SU-DHL-6 (cell line): ENCODE measurements at regions not wholly inside any gene's neighbourhood (a gene's known extent, or its start where the extent isn't known, plus 50 kb on each side); places are given as distances from the start of the nearest gene placed in this dataset.

Experiments
- H2AFZ ChIP-seq: fragments of 200-600 bp; sonication (generic); 2 replicates; pipeline ENCODE4 v1.6.1; 2014; ENCODE audit warnings: low read depth, mild to moderate bottlenecking, moderate library complexity, mixed read lengths, antibody characterized with exemption, low read length; ENCODE audit not compliant: severe bottlenecking
- H3F3A ChIP-seq: fragments of 200-600 bp; shearing (Covaris generic); 2 replicates; pipeline ENCODE4 v1.6.0; 2016; ENCODE audit warnings: antibody characterized with exemption, mild to moderate bottlenecking; ENCODE audit not compliant: insufficient read depth
- H3K27ac ChIP-seq: fragments of 200-600 bp; sonication (generic); 2 replicates; pipeline ENCODE4 v1.5.1; 2016; ENCODE audit warnings: low read depth, mild to moderate bottlenecking, low read length, moderate library complexity, mixed read lengths
- H3K27me3 ChIP-seq: fragments of 200-600 bp; sonication (generic), shearing (Covaris generic); 2 replicates; pipeline ENCODE4 v1.6.0; 2014; ENCODE audit warnings: mild to moderate bottlenecking, low read length
- H3K36me3 ChIP-seq: fragments of 200-600 bp; sonication (generic); 2 replicates; pipeline ENCODE4 v1.6.1; 2014; ENCODE audit warnings: mild to moderate bottlenecking, low read length, mixed read lengths
- H3K4me2 ChIP-seq: fragments of 300-600, 200-600 bp; shearing (Covaris generic), sonication (generic); 2 replicates; pipeline ENCODE4 v1.6.0; 2014; ENCODE audit warnings: low read length, low read depth, mild to moderate bottlenecking; ENCODE audit not compliant: poor library complexity, severe bottlenecking
- H3K4me3 ChIP-seq: fragments of 200-600 bp; sonication (generic); 2 replicates; pipeline ENCODE4 v1.5.1; 2014; ENCODE audit warnings: antibody characterized with exemption, low read length, mild to moderate bottlenecking, mixed read lengths; ENCODE audit not compliant: insufficient read depth, poor library complexity, severe bottlenecking
- H3K79me2 ChIP-seq: fragments of 200-600 bp; sonication (generic); 2 replicates; pipeline ENCODE4 v1.6.1; 2014; ENCODE audit warnings: mild to moderate bottlenecking, low read length, moderate library complexity; ENCODE audit not compliant: insufficient read depth
- H3K9ac ChIP-seq: fragments of 200-600 bp; sonication (generic); 2 replicates; pipeline ENCODE4 v1.7.0; 2014; ENCODE audit warnings: mild to moderate bottlenecking, low read length
- H3K9me2 ChIP-seq: fragments of 200-600 bp; sonication (generic); replicated peaks from 2 replicates; pipeline ENCODE4 v1.6.1; 2014; ENCODE audit warnings: low read length; ENCODE audit not compliant: insufficient read depth
- H3K9me3 ChIP-seq: fragments of 200-600 bp; sonication (generic); 2 replicates; pipeline ENCODE4 v1.6.1; 2014; ENCODE audit warnings: low read length, mixed read lengths; ENCODE audit not compliant: insufficient read depth
- H4K20me1 ChIP-seq: fragments of 200-600 bp; sonication (generic); 2 replicates; pipeline ENCODE4 v1.6.1; 2014; ENCODE audit warnings: low read depth, mild to moderate bottlenecking, antibody characterized with exemption, low read length, moderate library complexity, mixed read lengths
- CTCF ChIP-seq: fragments of 200-600 bp; sonication (generic); IDR thresholded peaks from one replicate; pipeline ENCODE4 v1.5.1; 2017; ENCODE audit warnings: antibody characterized with exemption, mild to moderate bottlenecking, low read length, moderate library complexity; ENCODE audit not compliant: insufficient read depth, poor library complexity, severe bottlenecking
- EZH2phosphoT487 ChIP-seq: fragments of 200-600 bp; sonication (generic), shearing (Covaris generic); conservative IDR thresholded peaks from 2 replicates; pipeline ENCODE4 v1.6.1; 2018; ENCODE audit warnings: mild to moderate bottlenecking, antibody characterized with exemption, low read length, moderate library complexity, mixed read lengths

DNA sequence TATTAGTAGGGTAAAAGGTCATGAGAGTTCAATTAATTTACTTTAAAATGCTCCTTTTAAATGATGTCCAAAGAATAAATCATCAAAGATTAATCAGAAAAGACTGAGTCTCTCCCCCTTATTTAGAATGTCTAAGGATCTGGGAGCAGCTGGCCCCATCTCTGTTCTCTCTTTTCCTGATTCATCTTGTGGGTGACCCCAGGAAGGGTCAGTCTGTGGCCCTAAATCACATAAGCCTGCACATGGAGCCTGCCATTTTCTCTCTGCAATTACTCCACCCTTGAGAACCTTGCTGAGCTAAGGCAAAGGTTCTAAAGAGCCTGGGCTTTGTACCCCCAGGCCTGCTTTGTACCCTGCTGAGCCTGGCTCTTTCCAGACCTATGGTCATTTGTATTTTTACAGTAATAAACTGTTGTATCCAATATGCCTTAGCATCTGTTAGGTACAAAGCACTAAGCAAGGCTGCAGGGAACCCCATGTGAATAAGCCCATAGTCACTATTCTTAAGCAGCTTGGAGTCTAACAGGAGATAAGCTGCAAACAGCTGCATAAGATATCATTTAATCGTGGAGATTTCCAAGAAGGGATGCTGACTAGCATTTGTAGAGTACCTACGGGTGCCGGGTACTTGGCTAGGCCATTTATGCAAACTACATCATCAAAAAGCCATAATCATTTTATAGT lies 431.0 kb upstream of the MARCKS start:
- TF ChIP-seq EZH2phosphoT487: no peak
- no peak overlapping the region for H2AFZ ChIP-seq
- no peaks in the 10 kb centered on the region for H3K79me2 ChIP-seq
- no peaks in the 10 kb centered on the region for H3K9me2 ChIP-seq
- H3K4me2 ChIP-seq: no peak overlapping the region
- no peaks in the 10 kb centered on the region for H3F3A ChIP-seq
- H3K36me3 ChIP-seq: no peaks in the 10 kb centered on the region
- H3K4me3 ChIP-seq: no peak overlapping the region
- no peak overlapping the region for H3K27ac ChIP-seq
- H4K20me1 ChIP-seq: no peaks in the 10 kb centered on the region
- H3K9ac ChIP-seq: no peak overlapping the region
- no peaks in the 10 kb centered on the region for H3K27me3 ChIP-seq
- H3K9me3 ChIP-seq: no peaks in the 10 kb centered on the region

- H4K20me1 ChIP-seq: no peaks in the 10 kb centered on the region
- H3K9me3 ChIP-seq: no peaks in the 10 kb centered on the region
- H3K9ac ChIP-seq: no peak overlapping the region
- H2AFZ ChIP-seq: no peak overlapping the region
- no peak overlapping the region for H3K4me3 ChIP-seq
- no peak overlapping the region for H3K4me2 ChIP-seq
- H3K27ac ChIP-seq: no peak overlapping the region
- no peaks in the 10 kb centered on the region for H3K79me2 ChIP-seq
- TF ChIP-seq CTCF: no peak
- TF ChIP-seq EZH2phosphoT487: no peak
- no peaks in the 10 kb centered on the region for H3F3A ChIP-seq
- no peaks in the 10 kb centered on the region for H3K27me3 ChIP-seq
- no peaks in the 10 kb centered on the region for H3K9me2 ChIP-seq
- no peaks in the 10 kb centered on the region for H3K36me3 ChIP-seq
These were observed 429.5 kb upstream of the MARCKS start for GRCh38 chr6:113427617-113428016.

DNA sequence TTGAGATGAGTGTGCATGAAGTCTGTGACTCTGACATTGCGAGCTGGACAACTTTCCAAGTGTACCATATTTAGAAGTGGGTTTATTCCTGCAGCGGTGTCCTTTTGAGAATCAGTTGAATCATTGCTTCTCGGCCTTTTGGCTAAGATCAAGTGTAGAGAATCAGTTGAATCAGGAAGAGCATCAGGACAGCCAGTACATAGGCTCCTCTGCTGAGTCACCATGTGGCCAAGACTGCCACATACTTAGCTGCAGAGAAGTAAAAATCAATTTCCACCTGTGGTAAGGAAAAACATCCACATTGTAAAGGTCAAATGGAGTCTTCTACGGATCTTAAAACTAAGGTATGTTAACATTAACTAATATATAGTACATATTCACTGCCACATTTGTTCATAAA lies 428.4 kb upstream of the MARCKS start:
- no peak overlapping the region for H3K27ac ChIP-seq
- no peak overlapping the region for H3K4me2 ChIP-seq
- no peaks in the 10 kb centered on the region for H4K20me1 ChIP-seq
- H3K9me2 ChIP-seq: no peaks in the 10 kb centered on the region
- no peaks in the 10 kb centered on the region for H3F3A ChIP-seq
- H2AFZ ChIP-seq: no peak overlapping the region
- TF ChIP-seq EZH2phosphoT487 (no peak), CTCF (no peak)
- no peaks in the 10 kb centered on the region for H3K79me2 ChIP-seq
- H3K9ac ChIP-seq: no peak overlapping the region
- H3K4me3 ChIP-seq: no peak overlapping the region
- H3K27me3 ChIP-seq: no peaks in the 10 kb centered on the region
- no peaks in the 10 kb centered on the region for H3K9me3 ChIP-seq
- H3K36me3 ChIP-seq: no peaks in the 10 kb centered on the region

DNA sequence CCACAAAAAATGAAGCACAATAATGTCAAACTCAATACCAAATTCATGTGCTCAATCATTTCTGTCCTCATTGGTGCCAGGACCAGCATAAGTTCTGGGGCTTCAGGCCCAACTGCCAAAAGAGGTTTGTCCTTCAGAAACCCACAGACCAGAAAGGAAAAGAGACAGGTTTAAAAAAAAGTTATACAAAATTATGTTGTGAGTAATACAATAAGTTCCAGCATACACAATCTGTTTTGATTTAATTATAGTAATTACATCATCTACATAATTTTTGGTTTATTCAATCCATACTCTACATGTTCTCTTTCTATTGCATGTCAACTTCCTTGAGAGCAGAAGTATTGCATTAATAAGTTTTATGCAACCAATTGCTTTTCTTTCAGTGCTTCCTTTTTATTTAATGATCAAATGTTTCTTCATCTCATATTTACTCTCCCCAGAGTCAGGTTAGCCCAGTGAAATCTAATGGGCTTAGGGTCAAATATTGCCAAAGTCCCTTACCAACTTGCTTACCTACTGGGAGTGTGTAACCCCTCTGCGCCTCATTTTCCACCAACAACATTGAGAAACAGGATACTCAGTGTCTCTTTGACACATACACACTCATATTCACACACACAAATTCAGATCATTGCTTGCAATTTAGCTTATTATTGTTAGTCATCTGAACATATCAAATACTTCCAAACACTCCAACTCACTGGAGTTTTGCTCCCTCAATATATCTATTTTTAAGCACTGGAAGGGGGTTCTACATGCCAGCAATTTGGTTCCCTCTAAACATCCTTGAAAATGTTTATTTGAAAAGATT lies 424.4 kb upstream of the MARCKS start:
- H3K36me3 ChIP-seq: no peaks in the 10 kb centered on the region
- H3K4me3 ChIP-seq: no peak overlapping the region
- H3K27ac ChIP-seq: no peak overlapping the region
- no peak overlapping the region for H3K9ac ChIP-seq
- H3K9me2 ChIP-seq: no peaks in the 10 kb centered on the region
- no peaks in the 10 kb centered on the region for H3K79me2 ChIP-seq
- H3K27me3 ChIP-seq: no peaks in the 10 kb centered on the region
- H3K4me2 ChIP-seq: no peak overlapping the region
- no peaks in the 10 kb centered on the region for H4K20me1 ChIP-seq
- TF ChIP-seq EZH2phosphoT487: no peak
- no peak for TF ChIP-seq CTCF
- H3K9me3 ChIP-seq: no peaks in the 10 kb centered on the region
- no peak overlapping the region for H2AFZ ChIP-seq
- no peaks in the 10 kb centered on the region for H3F3A ChIP-seq
